ENCODE measurements at regions not wholly inside any gene's neighbourhood (a gene's known extent, or its start where the extent isn't known, plus 50 kb on each side); places are given as distances from the start of the nearest gene placed in this dataset.

DNA sequence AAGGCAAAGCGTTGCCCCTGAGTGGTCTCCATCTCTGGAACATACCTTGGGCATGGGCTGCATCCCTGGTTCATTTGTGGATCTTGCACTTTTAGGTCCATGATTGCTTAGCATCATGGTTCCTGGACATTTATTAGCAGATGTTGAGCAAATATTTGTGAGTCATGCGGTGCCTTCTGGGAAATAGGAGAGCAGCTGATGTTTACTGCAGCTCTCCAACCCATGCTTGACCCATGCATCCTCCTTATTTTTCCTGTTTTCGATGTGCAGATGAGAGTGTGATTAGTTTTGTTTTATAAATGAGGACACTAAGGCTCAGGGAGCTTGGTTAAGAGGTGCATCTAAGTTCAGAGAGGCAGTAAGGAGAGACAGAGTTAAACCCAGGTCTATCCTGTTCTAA is 253.7 kb downstream of the ICE1 start:
- TF ChIP-seq CREB1 (IDR thresholded peaks at IDR 0.05; ENCODE audit: low read depth), result no peak
- no peak for TF ChIP-seq EP300 (IDR thresholded peaks at IDR 0.05; ENCODE audit: borderline replicate concordance)
- TF ChIP-seq YY1 (IDR thresholded peaks at IDR 0.05; ENCODE audit: low read depth), result no peak
- no peak for TF ChIP-seq NFIC (IDR thresholded peaks at IDR 0.05)
- TF ChIP-seq RAD21 (IDR thresholded peaks at IDR 0.05; ENCODE audit: low read depth), result no peak
- TF ChIP-seq MAX (IDR thresholded peaks at IDR 0.05), result no peak
